ENCODE measurements at regions not wholly inside any gene's neighbourhood (a gene's known extent, or its start where the extent isn't known, plus 50 kb on each side); places are given as distances from the start of the nearest gene placed in this dataset.

DNA sequence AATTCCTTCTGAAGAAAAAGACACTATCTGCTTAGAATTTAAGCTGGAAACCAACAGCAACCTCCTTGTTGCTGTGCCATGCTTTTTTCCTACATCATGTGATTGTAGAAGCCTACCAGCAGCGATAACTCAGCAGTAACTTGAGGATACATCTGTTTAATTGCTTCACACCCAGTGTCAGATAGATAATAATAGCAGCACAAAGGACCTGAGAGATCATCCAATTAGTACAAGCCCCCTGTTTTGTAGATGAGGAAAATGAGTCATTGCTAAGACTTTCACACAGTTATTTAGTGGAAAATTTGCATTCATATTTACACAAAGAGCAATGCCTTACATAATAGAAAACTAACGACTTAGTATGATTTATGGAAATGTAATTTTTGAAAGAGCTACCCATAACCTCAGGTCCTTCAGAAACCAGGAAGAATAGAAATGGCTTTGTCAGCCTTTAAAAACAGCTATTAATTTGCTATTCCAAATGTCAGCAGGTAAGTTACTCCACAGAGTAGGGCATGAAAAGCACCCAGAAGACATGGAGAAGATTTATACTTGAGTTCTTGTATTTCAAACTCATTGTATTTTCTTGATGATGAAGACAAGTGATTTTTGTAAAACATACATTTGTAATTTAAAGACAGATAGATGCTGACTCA, 93.7 kb upstream of the SGCG start:
- Histone ChIP-seq H3K4me3 (no peak overlapping the region), H3K4me1 (no peaks in the 10 kb centered on the region), H3K27me3 (no peaks in the 10 kb centered on the region), H3K27ac (no peak overlapping the region), H3K36me3 (no peaks in the 10 kb centered on the region), H3K9me3 (no peaks in the 10 kb centered on the region)
- DNase-seq (ENCODE audit: low spot score in 2 of 2), result no peak
- TF ChIP-seq POLR2AphosphoS5 (IDR thresholded peaks at IDR 0.05), result no peak
- intact Hi-C loops (cut with DNase I; ENCODE audit: low total_unique reads), result no loop called here

DNA sequence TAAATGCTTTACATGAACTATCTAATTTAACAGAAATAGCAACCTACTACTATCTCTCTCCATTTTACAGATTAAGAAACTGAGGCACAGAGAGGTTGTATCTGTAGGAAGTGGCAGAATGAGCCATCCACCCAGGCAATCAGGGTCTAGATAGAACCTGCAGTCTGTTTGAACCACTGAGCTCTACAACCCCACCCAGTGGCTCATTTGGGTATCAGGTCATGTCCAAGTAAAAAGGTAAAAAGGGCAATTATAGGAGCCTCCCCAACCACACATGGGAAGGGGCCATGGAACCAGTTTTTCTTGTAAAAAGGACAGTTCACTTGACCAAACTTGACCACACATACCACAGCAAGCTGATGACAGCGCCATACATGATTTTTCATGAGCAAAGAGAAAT, 92.9 kb upstream of the SGCG start:
- no peaks in the 10 kb centered on the region for H3K9me3 ChIP-seq
- H3K36me3 ChIP-seq, result no peaks in the 10 kb centered on the region
- intact Hi-C loops (cut with DNase I; ENCODE audit: low total_unique reads), result no loop called here
- no peak for DNase-seq (ENCODE audit: low spot score in 2 of 2)
- no peaks in the 10 kb centered on the region for H3K4me1 ChIP-seq
- no peaks in the 10 kb centered on the region for H3K27me3 ChIP-seq
- no peak overlapping the region for H3K27ac ChIP-seq
- H3K4me3 ChIP-seq, result no peak overlapping the region
- TF ChIP-seq POLR2A (IDR thresholded peaks at IDR 0.05) (no peak), POLR2AphosphoS5 (IDR thresholded peaks at IDR 0.05) (no peak)
- TF ChIP-seq, protein P1, sequence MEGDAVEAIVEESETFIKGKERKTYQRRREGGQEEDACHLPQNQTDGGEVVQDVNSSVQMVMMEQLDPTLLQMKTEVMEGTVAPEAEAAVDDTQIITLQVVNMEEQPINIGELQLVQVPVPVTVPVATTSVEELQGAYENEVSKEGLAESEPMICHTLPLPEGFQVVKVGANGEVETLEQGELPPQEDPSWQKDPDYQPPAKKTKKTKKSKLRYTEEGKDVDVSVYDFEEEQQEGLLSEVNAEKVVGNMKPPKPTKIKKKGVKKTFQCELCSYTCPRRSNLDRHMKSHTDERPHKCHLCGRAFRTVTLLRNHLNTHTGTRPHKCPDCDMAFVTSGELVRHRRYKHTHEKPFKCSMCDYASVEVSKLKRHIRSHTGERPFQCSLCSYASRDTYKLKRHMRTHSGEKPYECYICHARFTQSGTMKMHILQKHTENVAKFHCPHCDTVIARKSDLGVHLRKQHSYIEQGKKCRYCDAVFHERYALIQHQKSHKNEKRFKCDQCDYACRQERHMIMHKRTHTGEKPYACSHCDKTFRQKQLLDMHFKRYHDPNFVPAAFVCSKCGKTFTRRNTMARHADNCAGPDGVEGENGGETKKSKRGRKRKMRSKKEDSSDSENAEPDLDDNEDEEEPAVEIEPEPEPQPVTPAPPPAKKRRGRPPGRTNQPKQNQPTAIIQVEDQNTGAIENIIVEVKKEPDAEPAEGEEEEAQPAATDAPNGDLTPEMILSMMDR (IDR thresholded peaks at IDR 0.05), result no peak

DNA sequence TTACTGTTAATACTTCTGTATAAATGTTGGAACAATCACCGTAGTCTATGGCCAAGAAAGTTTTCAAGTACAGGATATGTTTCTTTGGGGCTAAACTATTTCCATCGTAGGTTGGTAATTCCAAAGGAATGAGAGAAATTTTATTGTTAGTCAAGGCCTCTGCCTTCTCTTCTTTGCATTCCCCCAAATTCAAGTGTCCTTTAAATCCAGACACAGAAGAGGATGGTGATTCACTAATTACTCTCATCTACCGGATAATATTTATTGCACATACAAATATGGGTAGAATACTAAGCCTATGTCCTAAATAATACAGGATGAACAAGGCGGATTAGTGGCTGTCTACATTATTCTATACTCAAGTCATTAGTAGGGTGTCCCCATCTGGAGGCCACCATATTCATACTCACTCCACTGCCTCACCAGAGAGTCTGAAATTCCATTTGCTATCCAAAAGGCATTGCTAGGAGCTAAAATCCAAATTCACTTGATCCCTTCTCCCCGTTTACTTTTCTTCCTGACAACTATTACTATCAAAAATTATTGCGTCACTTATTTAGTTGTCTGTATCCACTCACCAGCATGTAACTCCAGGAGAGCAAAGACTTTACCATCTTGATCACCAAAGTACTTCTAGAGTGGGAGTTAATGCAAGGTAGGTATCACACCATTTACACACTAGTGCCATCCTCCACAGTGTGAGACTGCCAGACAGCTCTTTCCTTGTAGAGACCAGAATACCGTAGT, 82.4 kb upstream of the SGCG start:
- Histone ChIP-seq H3K4me1 (no peaks in the 10 kb centered on the region), H3K4me3 (no peak overlapping the region), H3K36me3 (no peaks in the 10 kb centered on the region), H3K27ac (no peak overlapping the region), H3K9me3 (peaks cover 0 to 4% of the 10 kb centered on the region in 2 donors), H3K27me3 (no peaks in the 10 kb centered on the region)
- no peak for TF ChIP-seq POLR2AphosphoS5 (IDR thresholded peaks at IDR 0.05)
- TF ChIP-seq, protein P1 (IDR thresholded peaks at IDR 0.05), result no peak
- TF ChIP-seq POLR2A (IDR thresholded peaks at IDR 0.05), result no peak
- no peak for DNase-seq (ENCODE audit: low spot score in 2 of 2)
- intact Hi-C loops (cut with DNase I; ENCODE audit: low total_unique reads), result no loop called here

DNA sequence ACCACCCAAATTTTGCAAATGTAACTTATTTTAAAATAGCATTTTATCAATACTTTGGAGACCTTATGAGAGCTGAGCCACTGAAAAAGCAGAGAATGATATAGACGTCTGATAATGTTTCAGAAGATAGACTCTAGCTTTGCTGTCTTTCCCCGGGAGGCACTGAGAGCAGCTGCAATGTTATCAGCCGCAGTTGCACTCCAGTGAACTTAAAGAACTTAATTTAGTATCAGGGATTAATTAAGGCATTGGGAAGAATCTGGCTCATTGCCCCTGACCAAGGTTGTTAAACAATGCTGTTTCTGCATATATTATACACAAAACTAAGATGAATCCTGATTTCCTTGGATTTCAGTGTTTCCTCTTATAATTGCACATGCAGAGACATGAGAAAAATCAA, 75.7 kb upstream of the SGCG start:
- H3K36me3 ChIP-seq, result no peaks in the 10 kb centered on the region
- intact Hi-C loops (cut with DNase I; ENCODE audit: low total_unique reads), result no loop called here
- no peak for DNase-seq (ENCODE audit: low spot score in 2 of 2)

DNA sequence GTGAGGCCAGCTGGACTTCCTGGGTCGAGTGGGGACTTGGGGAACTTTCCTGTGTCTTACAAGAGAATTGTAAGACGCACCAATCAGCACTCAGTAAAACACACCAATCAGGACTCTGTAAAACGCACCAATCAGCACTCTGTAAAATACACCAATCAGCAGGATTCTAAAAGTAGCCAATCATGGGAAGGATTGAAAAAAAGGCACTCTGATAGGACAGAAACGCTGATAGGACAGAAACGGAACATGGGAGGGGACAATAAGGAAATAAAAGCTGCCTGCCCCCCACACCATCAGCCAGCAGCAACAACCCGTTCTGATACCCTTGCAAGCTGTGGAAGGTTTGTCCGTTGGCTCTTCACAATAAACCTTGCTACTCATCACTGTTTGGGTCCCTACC, 73.1 kb upstream of the SGCG start:
- Histone ChIP-seq H3K4me1 (no peaks in the 10 kb centered on the region), H3K27ac (no peak overlapping the region), H3K9me3 (no peaks in the 10 kb centered on the region), H3K27me3 (no peaks in the 10 kb centered on the region), H3K4me3 (no peak overlapping the region), H3K36me3 (no peaks in the 10 kb centered on the region)
- intact Hi-C loops (cut with DNase I; ENCODE audit: low total_unique reads), result no loop called here
- no peak for DNase-seq (ENCODE audit: low spot score in 2 of 2)
- TF ChIP-seq, protein P1 (IDR thresholded peaks at IDR 0.05), result no peak
- TF ChIP-seq POLR2A (IDR thresholded peaks at IDR 0.05), result no peak
- no peak for TF ChIP-seq POLR2AphosphoS5 (IDR thresholded peaks at IDR 0.05)

More for the DNA sequence above, 75.7 kb upstream of the SGCG start:
- H3K9me3 ChIP-seq, result peaks cover 0 to 4% of the 10 kb centered on the region in 2 donors
- H3K4me3 ChIP-seq, result no peak overlapping the region
- TF ChIP-seq POLR2AphosphoS5 (IDR thresholded peaks at IDR 0.05), result no peak
- TF ChIP-seq POLR2A (IDR thresholded peaks at IDR 0.05), result no peak
- TF ChIP-seq, protein P1 (IDR thresholded peaks at IDR 0.05), result no peak
- no peaks in the 10 kb centered on the region for H3K4me1 ChIP-seq
- H3K27ac ChIP-seq, result no peak overlapping the region
- no peaks in the 10 kb centered on the region for H3K27me3 ChIP-seq
